GM18858 (cell line): ENCODE measurements at regions not wholly inside any gene's neighbourhood (a gene's known extent, or its start where the extent isn't known, plus 50 kb on each side); places are given as distances from the start of the nearest gene placed in this dataset.

Experiments used
- ATAC-seq: cut with Tn5 transposase; IDR thresholded peaks from one replicate; pipeline ENCODE4 v1.9.1; 2021; ENCODE audit not compliant: unreplicated experiment

DNA sequence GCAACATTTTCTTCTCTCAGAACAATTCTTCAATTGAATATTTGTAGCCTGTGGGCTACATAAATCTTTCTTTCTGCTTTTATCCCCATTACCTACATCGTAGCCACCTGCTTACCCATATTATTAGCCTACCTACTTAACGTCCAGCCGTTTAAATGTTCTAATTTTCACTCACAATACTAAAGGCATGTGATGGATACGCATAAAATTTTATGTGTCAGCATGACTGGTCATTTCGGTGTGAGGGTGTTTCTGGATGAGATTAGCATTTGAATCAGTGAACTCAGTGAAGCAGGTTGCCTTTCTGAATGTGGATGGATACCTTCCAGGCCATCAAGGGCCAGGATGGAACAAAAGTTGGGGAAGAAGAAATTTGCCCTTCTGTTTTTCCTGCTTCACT, 1722.5 kb upstream of the ACO1 start:
- no peak for ATAC-seq

DNA sequence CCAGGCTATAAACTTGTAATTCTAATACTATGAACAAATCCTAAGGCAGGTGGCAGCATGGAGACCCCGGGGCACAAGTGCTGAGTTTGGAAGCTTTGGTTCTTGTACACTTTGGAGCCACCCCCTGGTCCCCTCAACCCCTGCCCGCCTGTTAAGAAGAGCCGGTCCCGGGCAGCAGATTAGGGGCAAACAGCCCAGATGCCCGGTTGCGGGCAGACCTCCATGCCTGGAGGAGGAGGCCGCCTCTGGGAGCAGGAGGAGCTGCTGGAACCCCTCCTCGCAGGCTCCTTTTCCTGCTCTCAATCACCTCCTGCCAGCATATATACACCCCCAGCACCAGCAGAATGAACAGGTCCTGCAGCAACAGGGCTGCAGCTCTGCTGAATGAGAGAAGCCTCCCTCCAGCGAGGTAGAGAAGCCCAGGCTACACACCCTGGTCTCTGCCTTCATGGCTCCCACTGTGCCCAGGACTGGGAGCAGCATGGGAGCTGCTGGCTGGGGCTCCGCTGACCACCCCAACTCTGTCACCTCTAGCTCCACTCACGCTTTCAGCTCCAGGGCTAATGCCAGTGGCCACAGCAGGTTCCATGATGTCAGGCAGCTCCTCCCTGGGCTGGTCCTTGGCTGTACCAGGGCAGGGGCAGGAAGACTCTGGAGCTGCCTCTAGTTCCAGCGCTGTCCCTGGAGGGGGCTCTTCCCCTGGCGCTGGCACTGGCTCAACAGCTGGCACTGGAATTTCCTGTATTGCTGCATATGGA, 1713.5 kb upstream of the ACO1 start:
- no peak for ATAC-seq

GRCh38 chr9:30673132-30673531, 1711.3 kb upstream of the ACO1 start:
- ATAC-seq, result no peak

DNA sequence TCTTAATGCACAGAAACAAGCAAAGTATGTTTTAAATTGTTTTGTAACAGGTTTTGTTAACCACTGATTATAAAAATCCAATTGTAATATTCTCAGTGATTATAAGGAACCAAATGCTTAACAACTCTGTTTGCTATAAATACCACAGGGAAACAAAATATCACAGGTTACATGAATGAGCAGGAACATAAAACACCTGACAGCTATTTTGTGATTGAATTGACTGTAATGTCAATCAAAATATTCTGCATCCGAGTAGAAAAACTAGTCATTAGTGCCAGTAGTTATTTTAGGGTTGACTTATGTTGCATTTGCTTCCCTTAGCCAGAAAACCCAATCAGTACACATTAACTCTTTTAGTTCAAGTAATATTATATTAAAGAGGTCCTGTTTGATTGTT, 1707.8 kb upstream of the ACO1 start:
- ATAC-seq, result no peak

DNA sequence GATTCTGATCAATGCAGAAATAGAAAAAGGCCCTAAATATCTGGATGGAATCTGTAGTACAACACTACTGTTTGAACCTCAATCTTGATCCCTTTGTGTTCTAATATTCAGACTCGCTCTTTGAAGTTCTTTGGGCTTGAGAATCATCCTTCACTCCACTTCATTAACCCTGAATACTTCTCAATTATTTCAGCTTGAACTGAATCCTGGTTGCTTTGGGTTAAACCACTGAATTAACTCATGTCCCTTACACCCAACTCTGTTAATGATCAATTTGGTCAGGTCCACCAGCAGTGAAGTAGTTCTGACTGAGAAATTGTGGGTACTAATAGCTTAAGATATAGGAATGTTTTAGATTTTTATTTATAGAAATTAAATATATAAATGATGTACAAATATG, 1707.2 kb upstream of the ACO1 start:
- ATAC-seq, result no peak

DNA sequence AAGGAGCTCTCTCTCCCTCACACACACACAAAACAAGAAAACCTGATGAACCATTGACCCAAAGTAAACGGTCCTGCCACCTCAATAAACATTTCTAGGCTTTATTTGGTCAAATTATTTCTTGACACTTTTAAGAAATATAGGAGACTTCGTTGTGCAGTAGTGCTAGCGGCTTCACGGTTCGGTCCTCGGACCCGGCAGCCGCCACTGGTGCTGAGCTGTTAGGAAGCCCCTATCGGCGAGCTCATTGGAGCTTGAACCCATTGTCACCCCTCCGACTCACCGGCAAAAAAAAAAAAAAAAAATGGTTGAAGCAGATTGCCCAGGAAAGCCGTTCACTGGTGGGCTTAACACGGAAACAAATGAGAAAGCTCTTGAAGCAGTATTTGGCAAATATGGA, 1695.6 kb upstream of the ACO1 start:
- ATAC-seq, result no peak

- ATAC-seq, result no peak
These were observed 1686.5 kb upstream of the ACO1 start for GRCh38 chr9:30697958-30698357.

DNA sequence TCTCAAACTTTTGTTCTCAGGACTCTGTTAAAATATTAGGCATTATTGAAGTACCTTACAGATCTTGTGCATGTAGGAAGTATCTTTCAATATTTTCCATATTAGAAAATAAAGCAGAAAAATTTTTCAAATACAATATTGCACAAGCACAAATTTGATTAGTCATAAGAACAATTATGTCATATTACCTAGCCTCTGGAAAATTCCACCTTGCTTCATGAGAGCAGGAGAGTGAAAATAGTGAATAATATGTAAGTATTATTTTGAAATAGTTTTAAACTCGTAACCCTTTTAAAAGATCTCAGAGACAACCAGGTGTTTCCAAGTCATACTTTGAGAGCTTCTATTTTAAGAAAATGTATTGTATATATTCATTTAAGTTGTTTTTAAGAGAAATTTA, 1672.9 kb upstream of the ACO1 start:
- no peak for ATAC-seq

GRCh38 chr9:30713243-30713642, 1671.2 kb upstream of the ACO1 start:
- no peak for ATAC-seq

DNA sequence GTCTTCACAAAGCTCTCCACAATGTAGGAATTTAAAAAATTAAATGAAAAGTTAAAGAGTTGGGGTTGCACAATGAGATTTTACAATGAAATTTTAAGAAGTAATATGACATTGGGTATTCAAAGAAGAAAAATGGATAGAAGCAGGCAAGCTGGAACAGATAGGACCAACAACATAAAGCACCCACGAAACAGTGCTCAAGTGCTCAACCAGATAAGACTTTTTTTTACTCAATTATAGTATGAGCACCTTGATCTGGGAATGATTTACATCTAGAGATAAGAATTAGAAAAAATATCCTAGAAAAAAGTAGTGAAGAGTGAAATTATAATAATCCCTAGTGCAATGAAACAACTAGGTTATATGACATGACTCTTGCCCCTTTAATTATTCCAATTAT, 1670.1 kb upstream of the ACO1 start:
- ATAC-seq, result no peak

- ATAC-seq, result no peak
These were observed 1666.0 kb upstream of the ACO1 start for GRCh38 chr9:30718483-30718882.

DNA sequence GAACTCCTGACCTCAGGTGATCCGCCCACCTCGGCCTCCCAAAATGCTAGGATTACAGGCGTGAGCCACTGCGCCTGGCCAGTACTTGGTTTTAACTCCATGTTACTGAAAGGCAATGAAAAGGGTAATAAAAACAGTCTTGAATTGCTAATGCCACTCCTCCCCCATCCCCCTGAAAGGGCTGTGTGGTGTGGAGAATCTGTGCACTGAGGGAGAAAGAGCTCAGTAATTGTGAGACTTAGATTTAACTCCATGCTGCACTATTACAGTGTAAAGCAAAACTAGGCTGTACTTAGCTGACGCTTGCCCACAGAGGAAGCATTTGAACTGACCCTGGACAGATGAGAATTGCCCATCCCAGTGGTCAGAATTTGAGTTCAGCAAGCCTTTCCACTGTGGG, 1662.4 kb upstream of the ACO1 start:
- no peak for ATAC-seq

- ATAC-seq, result no peak
These were observed 1660.8 kb upstream of the ACO1 start for GRCh38 chr9:30723656-30724055.

DNA sequence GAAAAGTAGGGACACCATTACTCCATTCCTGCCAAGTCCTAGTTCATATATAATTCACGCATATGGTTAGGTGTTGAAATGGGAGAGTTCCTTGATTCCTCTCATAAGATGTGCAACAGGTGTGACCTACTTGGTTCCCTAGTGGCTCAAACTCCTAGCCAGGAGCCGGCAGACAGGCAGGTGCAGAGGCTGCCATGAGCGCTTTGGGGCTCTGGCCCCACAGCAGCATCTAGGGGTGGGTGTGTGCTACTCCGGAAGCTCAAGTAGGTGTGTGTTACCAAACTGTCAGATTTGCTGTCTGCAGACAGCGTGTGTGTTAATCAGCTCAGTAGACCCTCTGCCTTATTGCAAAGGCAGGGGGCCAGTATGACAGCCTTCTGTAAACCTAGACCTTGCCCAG, 1652.4 kb upstream of the ACO1 start:
- no peak for ATAC-seq

GRCh38 chr9:30744871-30745270, 1639.6 kb upstream of the ACO1 start:
- no peak for ATAC-seq

DNA sequence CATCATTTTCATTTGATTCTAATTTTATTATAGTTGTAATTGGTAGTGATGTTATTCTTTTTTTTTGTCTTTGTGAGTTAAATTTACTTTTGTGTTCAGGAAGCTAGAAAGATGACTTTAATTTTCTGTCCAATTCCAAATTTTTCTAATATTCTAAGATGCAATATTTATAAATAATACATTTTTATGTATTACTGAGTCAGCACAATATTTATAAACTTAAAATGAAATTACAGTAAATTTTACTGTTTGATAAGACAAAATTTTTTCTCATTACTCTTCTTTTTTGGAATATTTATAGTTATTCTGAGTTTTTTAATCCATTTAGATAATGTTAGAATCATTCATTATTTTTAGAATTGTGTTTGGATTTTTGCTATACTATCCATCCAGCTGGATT, 1637.9 kb upstream of the ACO1 start:
- ATAC-seq, result no peak

GRCh38 chr9:30757723-30758122, 1626.7 kb upstream of the ACO1 start:
- ATAC-seq, result no peak

- ATAC-seq, result no peak
These were observed 1625.6 kb upstream of the ACO1 start for GRCh38 chr9:30758726-30759446.

DNA sequence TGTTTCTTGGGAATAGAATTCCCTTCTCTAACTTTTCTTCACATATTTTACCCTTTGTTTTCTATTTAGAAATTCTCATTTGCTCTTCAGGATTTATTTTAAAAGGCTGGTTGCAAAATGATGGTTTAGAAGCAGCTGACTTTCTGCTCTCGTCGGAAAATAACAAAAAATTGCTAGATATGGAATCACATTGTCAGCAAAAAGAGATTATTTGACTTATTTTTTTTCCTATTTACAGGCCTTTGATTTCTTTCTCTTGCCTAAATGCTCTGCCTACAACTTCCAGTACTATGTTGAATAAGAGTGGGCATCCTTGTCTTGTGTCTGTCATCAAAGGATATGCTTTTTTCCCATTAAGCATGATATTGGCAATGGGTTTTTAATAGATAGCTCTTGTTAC, 1619.1 kb upstream of the ACO1 start:
- ATAC-seq, result no peak

DNA sequence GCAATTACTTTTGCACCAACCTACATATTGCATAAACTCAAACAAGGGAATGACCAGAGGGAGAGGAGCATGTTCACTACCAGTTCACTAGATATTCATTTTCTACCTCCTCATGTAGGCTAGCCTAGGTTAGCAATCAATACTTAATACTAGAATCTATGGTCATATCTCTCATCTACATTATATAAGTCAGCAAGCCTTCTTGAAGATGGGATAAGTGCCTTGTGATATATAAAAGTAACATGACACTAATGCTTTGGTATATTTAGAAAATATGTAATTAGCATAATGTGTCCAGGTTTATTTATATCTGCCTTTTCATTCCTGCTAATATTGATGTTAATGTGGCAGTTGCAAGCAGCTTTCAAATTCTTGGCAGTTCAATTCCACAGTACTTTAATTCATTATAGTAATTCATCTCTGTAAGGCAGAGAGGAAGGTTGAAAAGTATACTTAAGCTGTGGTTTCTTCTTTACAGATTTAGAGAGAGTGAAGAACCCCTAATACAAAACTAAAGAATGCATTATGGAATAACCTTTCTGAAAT, 1613.2 kb upstream of the ACO1 start:
- no peak for ATAC-seq

DNA sequence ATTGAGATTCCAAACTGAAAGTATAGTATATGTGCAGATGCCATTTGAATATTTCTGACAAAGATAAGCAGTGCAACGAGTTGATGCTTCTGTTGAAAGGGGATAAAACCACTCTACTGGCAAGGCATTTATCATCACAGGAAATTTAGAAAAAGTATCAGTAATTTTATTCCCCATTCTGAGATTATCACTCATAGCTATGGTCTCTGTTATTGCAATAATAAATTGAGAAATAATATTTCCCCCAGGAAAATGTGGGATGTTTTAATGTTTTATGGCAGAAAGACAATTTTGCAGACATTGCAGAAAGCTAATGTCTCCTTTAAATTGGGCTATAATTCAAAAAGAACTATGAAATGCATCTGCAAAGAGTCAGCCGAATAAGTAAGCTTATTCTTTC, 1612.7 kb upstream of the ACO1 start:
- no peak for ATAC-seq

GRCh38 chr9:30773427-30773826, 1611.0 kb upstream of the ACO1 start:
- no peak for ATAC-seq
